GM12891 (cell line): ENCODE measurements at regions not wholly inside any gene's neighbourhood (a gene's known extent, or its start where the extent isn't known, plus 50 kb on each side); places are given as distances from the start of the nearest gene placed in this dataset.

Experiments
- POLR2A ChIP-seq: IDR thresholded peaks from 2 replicates; pipeline ENCODE4 v1.6.1; 2011; ENCODE audit warnings: low read depth, low read length, control low read depth
- SPI1 ChIP-seq: IDR thresholded peaks from 2 replicates; pipeline ENCODE4 v1.6.1; 2011; ENCODE audit warnings: low read depth, low read length, control low read depth

GRCh38 chr7:11247545-11247944 lies 273.9 kb downstream of the PHF14 start:
- TF ChIP-seq POLR2A = no peak
- TF ChIP-seq SPI1 = no peak
